Prostate gland (tissue), 2 donors: ENCODE measurements at regions not wholly inside any gene's neighbourhood (a gene's known extent, or its start where the extent isn't known, plus 50 kb on each side); places are given as distances from the start of the nearest gene placed in this dataset.

ENCODE experiments used
- CTCF ChIP-seq, 4 experiments: fragments of 200-600 bp in 2 of 4; fragments of 450-650 bp in 2 of 4; sonication (generic) in 2 of 4; IDR thresholded peaks; 1 replicate in 3 of 4; 2 replicates in 1 of 4; pipeline ENCODE4 v1.5.1; 2016 to 2019; ENCODE audit warnings: antibody characterized with exemption in 4 of 4, mild to moderate bottlenecking in 2 of 4, moderate library complexity in 2 of 4
- POLR2A ChIP-seq: fragments of 450-650 bp; IDR thresholded peaks from one replicate; pipeline ENCODE4 v1.6.1; 2016; ENCODE audit warnings: antibody characterized with exemption, mild to moderate bottlenecking
- POLR2AphosphoS5 ChIP-seq: sonication (generic); formaldehyde crosslinking; IDR thresholded peaks from one replicate; pipeline ENCODE4 v1.6.1; 2017; ENCODE audit warnings: antibody characterized with exemption

GRCh38 chr3:95911767-95912166, 902.6 kb upstream of the EPHA6 start:
- no peak for TF ChIP-seq CTCF (IDR thresholded peaks at IDR 0.05)
- TF ChIP-seq POLR2AphosphoS5: no peak
- TF ChIP-seq POLR2A: no peak
